ENCODE measurements at regions not wholly inside any gene's neighbourhood (a gene's known extent, or its start where the extent isn't known, plus 50 kb on each side); places are given as distances from the start of the nearest gene placed in this dataset.

- TF ChIP-seq CTCF (conservative IDR thresholded peaks at IDR 0.05; ENCODE audit: low read depth in 2 of 2) = no peak
- no peak for TF ChIP-seq EZH2phosphoT487 (IDR thresholded peaks at IDR 0.05; ENCODE audit: unreplicated experiment)
- TF ChIP-seq, protein P1, sequence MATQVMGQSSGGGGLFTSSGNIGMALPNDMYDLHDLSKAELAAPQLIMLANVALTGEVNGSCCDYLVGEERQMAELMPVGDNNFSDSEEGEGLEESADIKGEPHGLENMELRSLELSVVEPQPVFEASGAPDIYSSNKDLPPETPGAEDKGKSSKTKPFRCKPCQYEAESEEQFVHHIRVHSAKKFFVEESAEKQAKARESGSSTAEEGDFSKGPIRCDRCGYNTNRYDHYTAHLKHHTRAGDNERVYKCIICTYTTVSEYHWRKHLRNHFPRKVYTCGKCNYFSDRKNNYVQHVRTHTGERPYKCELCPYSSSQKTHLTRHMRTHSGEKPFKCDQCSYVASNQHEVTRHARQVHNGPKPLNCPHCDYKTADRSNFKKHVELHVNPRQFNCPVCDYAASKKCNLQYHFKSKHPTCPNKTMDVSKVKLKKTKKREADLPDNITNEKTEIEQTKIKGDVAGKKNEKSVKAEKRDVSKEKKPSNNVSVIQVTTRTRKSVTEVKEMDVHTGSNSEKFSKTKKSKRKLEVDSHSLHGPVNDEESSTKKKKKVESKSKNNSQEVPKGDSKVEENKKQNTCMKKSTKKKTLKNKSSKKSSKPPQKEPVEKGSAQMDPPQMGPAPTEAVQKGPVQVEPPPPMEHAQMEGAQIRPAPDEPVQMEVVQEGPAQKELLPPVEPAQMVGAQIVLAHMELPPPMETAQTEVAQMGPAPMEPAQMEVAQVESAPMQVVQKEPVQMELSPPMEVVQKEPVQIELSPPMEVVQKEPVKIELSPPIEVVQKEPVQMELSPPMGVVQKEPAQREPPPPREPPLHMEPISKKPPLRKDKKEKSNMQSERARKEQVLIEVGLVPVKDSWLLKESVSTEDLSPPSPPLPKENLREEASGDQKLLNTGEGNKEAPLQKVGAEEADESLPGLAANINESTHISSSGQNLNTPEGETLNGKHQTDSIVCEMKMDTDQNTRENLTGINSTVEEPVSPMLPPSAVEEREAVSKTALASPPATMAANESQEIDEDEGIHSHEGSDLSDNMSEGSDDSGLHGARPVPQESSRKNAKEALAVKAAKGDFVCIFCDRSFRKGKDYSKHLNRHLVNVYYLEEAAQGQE (IDR thresholded peaks at IDR 0.05; ENCODE audit: unreplicated experiment) = no peak
Measured at GRCh38 chr6:81413306-81413705, 339.2 kb downstream of the TENT5A start.

Measured in GM23338 (cell line).